DOHH2 (cell line): ENCODE measurements at regions not wholly inside any gene's neighbourhood (a gene's known extent, or its start where the extent isn't known, plus 50 kb on each side); places are given as distances from the start of the nearest gene placed in this dataset.

ENCODE experiments used
- CTCF ChIP-seq: fragments of 200-600 bp; sonication (generic); IDR thresholded peaks from one replicate; pipeline ENCODE4 v1.5.1; 2014; ENCODE audit warnings: antibody characterized with exemption, mild to moderate bottlenecking, low read depth, low read length; ENCODE audit not compliant: poor library complexity, severe bottlenecking
- EZH2phosphoT487 ChIP-seq: fragments of 200-600 bp; sonication (generic); IDR thresholded peaks from 2 replicates; pipeline ENCODE4 v1.6.1; 2017; ENCODE audit warnings: borderline replicate concordance, mild to moderate bottlenecking, antibody characterized with exemption, low read length, moderate library complexity, mixed read lengths

- TF ChIP-seq CTCF = no peak
- TF ChIP-seq EZH2phosphoT487 = no peak
Observed at GRCh38 chr9:117957267-117957666, 253.1 kb downstream of the TLR4 start.
